Smooth muscle cell (in vitro differentiated cells): ENCODE measurements at regions not wholly inside any gene's neighbourhood (a gene's known extent, or its start where the extent isn't known, plus 50 kb on each side); places are given as distances from the start of the nearest gene placed in this dataset.

ENCODE experiments used
- DNase-seq: peaks from one replicate; lab custom pipeline; 2025; ENCODE audit not compliant: unreplicated experiment; lab: John Stamatoyannopoulos, UW
- H2AFZ ChIP-seq: fragments of 200-600 bp; sonication (generic); 2 replicates; pipeline ENCODE4 v1.6.0; 2016; ENCODE audit warnings: antibody characterized with exemption, low read depth, mild to moderate bottlenecking
- H3F3A ChIP-seq: fragments of 200-600 bp; sonication (generic); 2 replicates; pipeline ENCODE4 v1.6.0; 2017; ENCODE audit warnings: antibody characterized with exemption, low read depth
- H3K27ac ChIP-seq: fragments of 200-600 bp; sonication (generic); 2 replicates; pipeline ENCODE4 v1.5.1; 2016; ENCODE audit warnings: low read depth, mild to moderate bottlenecking
- H3K27me3 ChIP-seq: fragments of 200-600 bp; sonication (generic); 2 replicates; pipeline ENCODE4 v1.6.1; 2016; ENCODE audit warnings: low read depth, mild to moderate bottlenecking
- H3K36me3 ChIP-seq: fragments of 200-600 bp; sonication (generic); 2 replicates; pipeline ENCODE4 v1.5.1; 2016; ENCODE audit warnings: low read depth
- H3K4me1 ChIP-seq: fragments of 200-600 bp; sonication (generic); 2 replicates; pipeline ENCODE4 v1.5.1; 2016; ENCODE audit warnings: low read depth
- H3K4me2 ChIP-seq: fragments of 200-600 bp; sonication (generic); 2 replicates; pipeline ENCODE4 v1.6.0; 2016; ENCODE audit warnings: mild to moderate bottlenecking
- H3K4me3 ChIP-seq: fragments of 200-600 bp; sonication (generic); 2 replicates; pipeline ENCODE4 v1.5.1; 2016; ENCODE audit warnings: mild to moderate bottlenecking
- H3K79me2 ChIP-seq: fragments of 200-600 bp; sonication (generic); 2 replicates; pipeline ENCODE4 v1.6.0; 2016; ENCODE audit warnings: low read depth, mild to moderate bottlenecking
- H3K9ac ChIP-seq: fragments of 200-600 bp; sonication (generic); 2 replicates; pipeline ENCODE4 v1.6.0; 2016; ENCODE audit warnings: low read depth
- H3K9me3 ChIP-seq: fragments of 200-600 bp; sonication (generic); replicated peaks from 2 replicates; pipeline ENCODE4 v1.5.1; 2016; ENCODE audit warnings: low read depth
- H4K20me1 ChIP-seq: fragments of 200-600 bp; sonication (generic); 2 replicates; pipeline ENCODE4 v1.6.0; 2016; ENCODE audit warnings: low read depth
- WGBS: methylation state at CpG from one replicate; pipeline ENCODE4 v1.1.7; 2016; ENCODE audit warnings: low lambda C conversion rate; 5-methylcytosine and 5-hydroxymethylcytosine counted together
- TF ChIP-seq, protein P1 (sequence below): fragments of 200-600 bp; sonication (generic); IDR thresholded peaks from 2 replicates; pipeline ENCODE4 v1.5.1; 2017; ENCODE audit warnings: borderline replicate concordance, mild to moderate bottlenecking, antibody characterized with exemption; ENCODE audit not compliant: insufficient read depth, poor library complexity, severe bottlenecking

DNA sequence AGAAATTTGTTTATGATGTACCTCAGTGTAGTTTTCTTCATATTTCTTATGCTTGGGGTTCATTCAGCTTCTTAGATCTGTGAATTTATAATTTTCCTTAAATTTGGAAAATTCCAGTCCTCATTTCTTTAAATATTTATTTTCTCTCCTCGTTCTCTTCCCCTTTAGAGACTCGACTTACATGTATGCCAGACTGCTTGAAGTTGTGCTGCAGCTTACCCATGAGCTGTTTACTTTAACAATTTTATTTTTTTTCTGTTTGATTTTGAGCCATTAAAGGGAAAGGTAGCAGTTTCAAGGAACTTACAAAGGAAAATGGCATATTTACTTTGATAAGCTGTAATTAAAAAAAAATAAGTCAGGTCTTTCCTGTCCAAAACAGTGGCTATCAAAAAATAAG, 123.0 kb upstream of the ZNF32 start:
- Histone ChIP-seq H3K79me2 (no peaks in the 10 kb centered on the region), H3K27me3 (no peaks in the 10 kb centered on the region), H3K36me3 (no peaks in the 10 kb centered on the region), H4K20me1 (no peaks in the 10 kb centered on the region), H3K9ac (no peak overlapping the region), H3K9me3 (no peaks in the 10 kb centered on the region), H2AFZ (no peak overlapping the region), H3K4me2 (no peak overlapping the region), H3K27ac (no peak overlapping the region), H3K4me3 (no peak overlapping the region), H3F3A (no peaks in the 10 kb centered on the region), H3K4me1 (no peaks in the 10 kb centered on the region)
- TF ChIP-seq, protein P1, sequence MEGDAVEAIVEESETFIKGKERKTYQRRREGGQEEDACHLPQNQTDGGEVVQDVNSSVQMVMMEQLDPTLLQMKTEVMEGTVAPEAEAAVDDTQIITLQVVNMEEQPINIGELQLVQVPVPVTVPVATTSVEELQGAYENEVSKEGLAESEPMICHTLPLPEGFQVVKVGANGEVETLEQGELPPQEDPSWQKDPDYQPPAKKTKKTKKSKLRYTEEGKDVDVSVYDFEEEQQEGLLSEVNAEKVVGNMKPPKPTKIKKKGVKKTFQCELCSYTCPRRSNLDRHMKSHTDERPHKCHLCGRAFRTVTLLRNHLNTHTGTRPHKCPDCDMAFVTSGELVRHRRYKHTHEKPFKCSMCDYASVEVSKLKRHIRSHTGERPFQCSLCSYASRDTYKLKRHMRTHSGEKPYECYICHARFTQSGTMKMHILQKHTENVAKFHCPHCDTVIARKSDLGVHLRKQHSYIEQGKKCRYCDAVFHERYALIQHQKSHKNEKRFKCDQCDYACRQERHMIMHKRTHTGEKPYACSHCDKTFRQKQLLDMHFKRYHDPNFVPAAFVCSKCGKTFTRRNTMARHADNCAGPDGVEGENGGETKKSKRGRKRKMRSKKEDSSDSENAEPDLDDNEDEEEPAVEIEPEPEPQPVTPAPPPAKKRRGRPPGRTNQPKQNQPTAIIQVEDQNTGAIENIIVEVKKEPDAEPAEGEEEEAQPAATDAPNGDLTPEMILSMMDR = no peak
- no peak for DNase-seq
- 90% methylated on average over 2 of the region's 2 CpGs for WGBS

- H3K4me1 ChIP-seq = no peaks in the 10 kb centered on the region
- no peak for DNase-seq
- WGBS = 88% methylated on average over 2 of the region's 2 CpGs
- no peaks in the 10 kb centered on the region for H3K36me3 ChIP-seq
- H3K79me2 ChIP-seq = no peaks in the 10 kb centered on the region
- peaks cover 7% of the 10 kb centered on the region for H3K27me3 ChIP-seq
- TF ChIP-seq, protein P1 = no peak
- H4K20me1 ChIP-seq = no peaks in the 10 kb centered on the region
- no peak overlapping the region for H3K4me2 ChIP-seq
- no peak overlapping the region for H3K9ac ChIP-seq
- H2AFZ ChIP-seq = no peak overlapping the region
- no peaks in the 10 kb centered on the region for H3K9me3 ChIP-seq
- H3K27ac ChIP-seq = no peak overlapping the region
- H3F3A ChIP-seq = no peaks in the 10 kb centered on the region
- no peak overlapping the region for H3K4me3 ChIP-seq
These were observed 116.8 kb upstream of the ZNF32 start for GRCh38 chr10:43765516-43765915.

- Histone ChIP-seq H3K36me3 (no peaks in the 10 kb centered on the region), H3K27me3 (peaks cover 7% of the 10 kb centered on the region), H3F3A (no peaks in the 10 kb centered on the region), H2AFZ (no peak overlapping the region), H3K27ac (no peak overlapping the region), H3K9me3 (no peaks in the 10 kb centered on the region), H3K4me3 (no peak overlapping the region), H3K79me2 (no peaks in the 10 kb centered on the region), H3K4me1 (no peaks in the 10 kb centered on the region), H4K20me1 (no peaks in the 10 kb centered on the region), H3K4me2 (no peak overlapping the region), H3K9ac (no peak overlapping the region)
- no peak for DNase-seq
- TF ChIP-seq, protein P1 = no peak
These were observed 115.2 kb upstream of the ZNF32 start for GRCh38 chr10:43763846-43764245.

- TF ChIP-seq, protein P1 = no peak
- WGBS = 88% methylated on average over 10 of the region's 10 CpGs
- no peak overlapping the region for H3K27ac ChIP-seq
- H3K9me3 ChIP-seq = no peaks in the 10 kb centered on the region
- H3K4me3 ChIP-seq = no peak overlapping the region
- H3K4me2 ChIP-seq = no peak overlapping the region
- peaks cover 14% of the 10 kb centered on the region for H3K27me3 ChIP-seq
- H4K20me1 ChIP-seq = no peaks in the 10 kb centered on the region
- no peaks in the 10 kb centered on the region for H3K79me2 ChIP-seq
- no peak overlapping the region for H3K9ac ChIP-seq
- H3F3A ChIP-seq = no peaks in the 10 kb centered on the region
- H3K4me1 ChIP-seq = no peaks in the 10 kb centered on the region
- no peak overlapping the region for H2AFZ ChIP-seq
- no peak for DNase-seq
- no peaks in the 10 kb centered on the region for H3K36me3 ChIP-seq
These were observed 111.8 kb upstream of the ZNF32 start for GRCh38 chr10:43760514-43760913.
